ENCODE measurements at regions not wholly inside any gene's neighbourhood (a gene's known extent, or its start where the extent isn't known, plus 50 kb on each side); places are given as distances from the start of the nearest gene placed in this dataset.
A peak's percentile ranks its signal among the peaks of the same experiment; 100 is the strongest.

- peak overlapping the region; percentile 32 for H3K4me3 ChIP-seq (ENCODE audit: low read depth, low read length)
- peak; percentile 88 for TF ChIP-seq CTCF (IDR thresholded peaks at IDR 0.05; ENCODE audit: insufficient read depth, low read depth, low read length)
- DNase-seq (ENCODE audit: low read depth), result peak; percentile 87
Measured at GRCh38 chr7:25069900-25070443, 55.1 kb downstream of the CYCS start.

GRCh38 chr7:25068502-25069213 lies 56.4 kb downstream of the CYCS start:
- no peak for DNase-seq (ENCODE audit: low read depth)
- TF ChIP-seq CTCF (IDR thresholded peaks at IDR 0.05; ENCODE audit: insufficient read depth, low read depth, low read length), result no peak
- no peak overlapping the region for H3K4me3 ChIP-seq (ENCODE audit: low read depth, low read length)

- TF ChIP-seq CTCF (IDR thresholded peaks at IDR 0.05; ENCODE audit: insufficient read depth, low read depth, low read length), result no peak
- DNase-seq (ENCODE audit: low read depth), result no peak
- H3K4me3 ChIP-seq (ENCODE audit: low read depth, low read length), result no peak overlapping the region
Measured at GRCh38 chr7:25067726-25068501, 57.1 kb downstream of the CYCS start.

- DNase-seq (ENCODE audit: low read depth), result no peak
- H3K4me3 ChIP-seq (ENCODE audit: low read depth, low read length), result no peak overlapping the region
- no peak for TF ChIP-seq CTCF (IDR thresholded peaks at IDR 0.05; ENCODE audit: insufficient read depth, low read depth, low read length)
Measured at GRCh38 chr7:25066253-25066652, 58.8 kb downstream of the CYCS start.

- no peak overlapping the region for H3K4me3 ChIP-seq (ENCODE audit: low read depth, low read length)
- TF ChIP-seq CTCF (IDR thresholded peaks at IDR 0.05; ENCODE audit: insufficient read depth, low read depth, low read length), result no peak
- DNase-seq (ENCODE audit: low read depth), result no peak
Measured at GRCh38 chr7:25062380-25062779, 62.7 kb downstream of the CYCS start.

GRCh38 chr7:25060487-25061055 lies 64.5 kb downstream of the CYCS start:
- no peak overlapping the region for H3K4me3 ChIP-seq (ENCODE audit: low read depth, low read length)
- DNase-seq (ENCODE audit: low read depth), result no peak
- TF ChIP-seq CTCF (IDR thresholded peaks at IDR 0.05; ENCODE audit: insufficient read depth, low read depth, low read length), result no peak
